ENCODE measurements at regions not wholly inside any gene's neighbourhood (a gene's known extent, or its start where the extent isn't known, plus 50 kb on each side); places are given as distances from the start of the nearest gene placed in this dataset.

- Histone ChIP-seq H3K4me3 (replicated peaks in 1 of 4; ENCODE audit: control extremely low read depth in 1 of 4, insufficient read depth in 1 of 4, low read depth in 3 of 4, low read length in 4 of 4) (no peak overlapping the region), H3K79me2 (ENCODE audit: control insufficient read depth, insufficient read depth, low read length) (no peaks in the 10 kb centered on the region), H3K36me3 (ENCODE audit: control insufficient read depth, insufficient read depth, low read length) (no peaks in the 10 kb centered on the region), H3K27ac (ENCODE audit: insufficient read depth, low read length) (no peak overlapping the region), H3K27me3 (ENCODE audit: control insufficient read depth, insufficient read depth, low read length) (no peaks in the 10 kb centered on the region), H3K9ac (ENCODE audit: insufficient read depth, low read length) (no peak overlapping the region), H3K4me2 (ENCODE audit: extremely low read depth, insufficient read depth, low read length) (no peak overlapping the region), H2AFZ (ENCODE audit: low read length) (no peak overlapping the region), H3K4me1 (ENCODE audit: control insufficient read depth, extremely low read depth, insufficient read depth, low read length) (no peaks in the 10 kb centered on the region), H3K9me3 (ENCODE audit: control insufficient read depth, insufficient read depth, low read depth, low read length) (no peaks in the 10 kb centered on the region), H4K20me1 (ENCODE audit: control insufficient read depth, extremely low read depth, insufficient read depth, low read length) (no peaks in the 10 kb centered on the region)
- DNase-seq (ENCODE audit: low read depth in 2 of 2), result no peak
- TF ChIP-seq EZH2 (IDR thresholded peaks at IDR 0.05; ENCODE audit: low read length, missing control alignments) (no peak), CTCF (conservative IDR thresholded peaks at IDR 0.05 in 1 of 2, IDR thresholded peaks at IDR 0.05 in 1 of 2; ENCODE audit: low read depth in 1 of 2, low read length in 2 of 2) (no peak)
These were observed 86.5 kb upstream of the CENPW start for GRCh38 chr6:126253431-126253830.

- Histone ChIP-seq H3K4me2 (ENCODE audit: extremely low read depth, insufficient read depth, low read length) (no peak overlapping the region), H3K4me1 (ENCODE audit: control insufficient read depth, extremely low read depth, insufficient read depth, low read length) (no peaks in the 10 kb centered on the region), H2AFZ (ENCODE audit: low read length) (no peak overlapping the region), H4K20me1 (ENCODE audit: control insufficient read depth, extremely low read depth, insufficient read depth, low read length) (no peaks in the 10 kb centered on the region), H3K9me3 (ENCODE audit: control insufficient read depth, insufficient read depth, low read depth, low read length) (no peaks in the 10 kb centered on the region), H3K27me3 (ENCODE audit: control insufficient read depth, insufficient read depth, low read length) (no peaks in the 10 kb centered on the region), H3K4me3 (replicated peaks in 1 of 4; ENCODE audit: control extremely low read depth in 1 of 4, insufficient read depth in 1 of 4, low read depth in 3 of 4, low read length in 4 of 4) (no peak overlapping the region), H3K79me2 (ENCODE audit: control insufficient read depth, insufficient read depth, low read length) (no peaks in the 10 kb centered on the region), H3K27ac (ENCODE audit: insufficient read depth, low read length) (no peak overlapping the region), H3K9ac (ENCODE audit: insufficient read depth, low read length) (no peak overlapping the region), H3K36me3 (ENCODE audit: control insufficient read depth, insufficient read depth, low read length) (no peaks in the 10 kb centered on the region)
- no peak for DNase-seq (ENCODE audit: low read depth in 2 of 2)
- TF ChIP-seq EZH2 (IDR thresholded peaks at IDR 0.05; ENCODE audit: low read length, missing control alignments), result no peak
- no peak for TF ChIP-seq CTCF (conservative IDR thresholded peaks at IDR 0.05 in 1 of 2, IDR thresholded peaks at IDR 0.05 in 1 of 2; ENCODE audit: low read depth in 1 of 2, low read length in 2 of 2)
These were observed 81.8 kb upstream of the CENPW start for GRCh38 chr6:126258150-126258549.

- Histone ChIP-seq H3K9me3 (ENCODE audit: control insufficient read depth, insufficient read depth, low read depth, low read length) (no peaks in the 10 kb centered on the region), H3K4me3 (replicated peaks in 1 of 4; ENCODE audit: control extremely low read depth in 1 of 4, insufficient read depth in 1 of 4, low read depth in 3 of 4, low read length in 4 of 4) (no peak overlapping the region), H2AFZ (ENCODE audit: low read length) (no peak overlapping the region), H3K27me3 (ENCODE audit: control insufficient read depth, insufficient read depth, low read length) (no peaks in the 10 kb centered on the region), H3K4me1 (ENCODE audit: control insufficient read depth, extremely low read depth, insufficient read depth, low read length) (no peaks in the 10 kb centered on the region), H3K27ac (ENCODE audit: insufficient read depth, low read length) (no peak overlapping the region), H3K4me2 (ENCODE audit: extremely low read depth, insufficient read depth, low read length) (no peak overlapping the region), H3K79me2 (ENCODE audit: control insufficient read depth, insufficient read depth, low read length) (no peaks in the 10 kb centered on the region), H4K20me1 (ENCODE audit: control insufficient read depth, extremely low read depth, insufficient read depth, low read length) (no peaks in the 10 kb centered on the region), H3K36me3 (ENCODE audit: control insufficient read depth, insufficient read depth, low read length) (no peaks in the 10 kb centered on the region), H3K9ac (ENCODE audit: insufficient read depth, low read length) (no peak overlapping the region)
- DNase-seq (ENCODE audit: low read depth in 2 of 2), result no peak
- TF ChIP-seq CTCF (conservative IDR thresholded peaks at IDR 0.05 in 1 of 2, IDR thresholded peaks at IDR 0.05 in 1 of 2; ENCODE audit: low read depth in 1 of 2, low read length in 2 of 2), result no peak
- no peak for TF ChIP-seq EZH2 (IDR thresholded peaks at IDR 0.05; ENCODE audit: low read length, missing control alignments)
These were observed 78.0 kb upstream of the CENPW start for GRCh38 chr6:126261792-126262421.

Measured in fibroblast of lung (primary cell).